Endothelial cell of umbilical vein (primary cell): ENCODE measurements at regions not wholly inside any gene's neighbourhood (a gene's known extent, or its start where the extent isn't known, plus 50 kb on each side); places are given as distances from the start of the nearest gene placed in this dataset.

Experiments
- BruUV-seq: library from RNA; stranded (reverse); fragments of 400-500 nt; replicated peaks from 2 replicates; lab custom pipeline; 2021; lab: Mats Ljungman, UMichigan
- CTCF ChIA-PET: fragments of 300-600, 350-600 bp; sonication (Branson Sonifier 250); formaldehyde crosslinking; loops from one replicate; lab custom pipeline; 2021; ENCODE audit warnings: antibody characterized with exemption, inconsistent platforms; lab: Charles Lee
- POLR2A ChIA-PET: fragments of 300-600, 350-600 bp; sonication (Branson Sonifier 250); formaldehyde crosslinking; loops from one replicate; lab custom pipeline; 2021; ENCODE audit warnings: antibody characterized with exemption, inconsistent platforms; lab: Charles Lee
- DNase-seq: peaks from one replicate; pipeline ENCODE4 v3.0.0-alpha.2; 2011; ENCODE audit warnings: low read depth, low spot score
- FAIRE-seq: peaks from 2 replicates; lab custom pipeline; 2011; peaks lifted over from hg19 to GRCh38; lab: Jason Lieb, UNC
- H2AFZ ChIP-seq: 2 replicates; pipeline ENCODE4 v1.6.0; 2012; ENCODE audit warnings: low read depth, low read length, control low read depth, inconsistent platforms
- H3K27ac ChIP-seq: 2 replicates; pipeline ENCODE4 v1.5.1; 2011; ENCODE audit warnings: low read depth, mild to moderate bottlenecking, control low read depth, low read length, moderate library complexity; ENCODE audit not compliant: insufficient read depth
- H3K27me3 ChIP-seq, 2 experiments: 2 replicates each; pipeline versions ENCODE4 v1.6.0 to v1.6.1; 2011; ENCODE audit warnings: low read length in 2 of 2, mixed read lengths in 1 of 2; ENCODE audit not compliant: control insufficient read depth in 2 of 2, insufficient read depth in 2 of 2
- H3K36me3 ChIP-seq, 2 experiments: 2 replicates in 1 of 2; 3 replicates in 1 of 2; pipeline ENCODE4 v1.5.1; 2011; ENCODE audit warnings: low read length in 2 of 2, mild to moderate bottlenecking in 1 of 2, moderate library complexity in 1 of 2; ENCODE audit not compliant: control insufficient read depth in 2 of 2, insufficient read depth in 2 of 2; ENCODE audit errors: extremely low read depth in 1 of 2
- H3K4me1 ChIP-seq: 3 replicates; pipeline ENCODE4 v1.5.1; 2011; ENCODE audit warnings: mild to moderate bottlenecking, low read length; ENCODE audit not compliant: control insufficient read depth, insufficient read depth; ENCODE audit errors: extremely low read depth
- H3K4me2 ChIP-seq: 2 replicates; pipeline ENCODE4 v1.6.1; 2011; ENCODE audit warnings: low read length, control low read depth, mixed read lengths; ENCODE audit not compliant: insufficient read depth
- H3K4me3 ChIP-seq, 3 experiments: fragments of 200-600 bp in 1 of 3; sonication (generic), shearing (Covaris generic) in 1 of 3; replicated peaks in 1 of 3; 2 replicates each; pipeline ENCODE4 v1.5.1; 2011 to 2016; ENCODE audit warnings: control low read depth in 3 of 3, low read length in 3 of 3, mild to moderate bottlenecking in 2 of 3, inconsistent platforms in 1 of 3, low read depth in 1 of 3, moderate library complexity in 1 of 3; ENCODE audit not compliant: insufficient read depth in 1 of 3
- H3K79me2 ChIP-seq: 2 replicates; pipeline ENCODE4 v1.6.0; 2012; ENCODE audit warnings: low read length, inconsistent platforms; ENCODE audit not compliant: control insufficient read depth, insufficient read depth
- H3K9ac ChIP-seq: replicated peaks from 2 replicates; pipeline ENCODE3; 2011; ENCODE audit warnings: low read length, control low read depth; ENCODE audit not compliant: insufficient read depth; ENCODE audit errors: extremely low read depth
- H3K9me1 ChIP-seq: replicated peaks from 3 replicates; pipeline ENCODE4 v1.6.0; 2011; ENCODE audit warnings: mild to moderate bottlenecking, low read length; ENCODE audit not compliant: control insufficient read depth, insufficient read depth; ENCODE audit errors: extremely low read depth
- H3K9me3 ChIP-seq: replicated peaks from 2 replicates; pipeline ENCODE4 v1.5.1; 2012; ENCODE audit warnings: low read length, inconsistent platforms; ENCODE audit not compliant: control insufficient read depth, insufficient read depth
- H4K20me1 ChIP-seq: replicated peaks from 2 replicates; pipeline ENCODE3; 2011; ENCODE audit warnings: mild to moderate bottlenecking, low read length; ENCODE audit not compliant: control insufficient read depth, insufficient read depth; ENCODE audit errors: extremely low read depth
- CTCF ChIP-seq, 2 donors: IDR thresholded peaks; 1 replicate in 1 of 2; 2 replicates in 1 of 2; pipeline ENCODE4 v1.5.1; 2011; ENCODE audit warnings: low read length in 2 of 2, mild to moderate bottlenecking in 2 of 2, moderate library complexity in 2 of 2, control low read depth in 1 of 2, inconsistent platforms in 1 of 2, low read depth in 1 of 2; ENCODE audit not compliant: insufficient read depth in 1 of 2; ENCODE audit errors: extremely low read depth in 1 of 2
- EZH2 ChIP-seq: IDR thresholded peaks from 2 replicates; pipeline ENCODE4 v1.6.1; 2012; ENCODE audit warnings: borderline replicate concordance, low read depth, mild to moderate bottlenecking, moderate library complexity, low read length, inconsistent platforms; ENCODE audit not compliant: severe bottlenecking
- FOS ChIP-seq: IDR thresholded peaks from 2 replicates; pipeline ENCODE4 v1.6.1; 2011; ENCODE audit warnings: mild to moderate bottlenecking, low read length, moderate library complexity, borderline replicate concordance; ENCODE audit not compliant: insufficient read depth
- GATA2 ChIP-seq: IDR thresholded peaks from 2 replicates; pipeline ENCODE4 v1.7.0; 2011; ENCODE audit warnings: low read depth, mild to moderate bottlenecking, moderate library complexity, mixed read lengths, low read length; ENCODE audit not compliant: insufficient read length, insufficient read depth
- JUN ChIP-seq: IDR thresholded peaks from 2 replicates; pipeline ENCODE4 v1.6.1; 2011; ENCODE audit warnings: borderline replicate concordance, low read depth; ENCODE audit not compliant: insufficient read length, insufficient read depth
- MAX ChIP-seq: IDR thresholded peaks from 2 replicates; pipeline ENCODE4 v1.6.1; 2011; ENCODE audit not compliant: insufficient read depth, insufficient read length
- MYC ChIP-seq: IDR thresholded peaks from one replicate; pipeline ENCODE4 v1.6.1; 2011; ENCODE audit warnings: mild to moderate bottlenecking, low read depth, low read length
- POLR2A ChIP-seq: IDR thresholded peaks from 2 replicates; pipeline ENCODE4 v1.6.1; 2012; ENCODE audit warnings: low read depth, mild to moderate bottlenecking, control low read depth, low read length
- POLR2AphosphoS5 ChIP-seq: IDR thresholded peaks from 2 replicates; pipeline ENCODE4 v1.6.1; 2012; ENCODE audit warnings: low read depth, mild to moderate bottlenecking, control low read depth, low read length, moderate library complexity; ENCODE audit not compliant: insufficient read depth
- dilution Hi-C: fragments of 300-500 bp; cut with MboI; formaldehyde crosslinking; loops from one replicate; pipeline ENCODE4 v1.15.0; 2019; ENCODE audit warnings: low sequenced_read_pairs; ENCODE audit not compliant: extremely low pct_ligation_motif_present
- intact Hi-C: fragments of 100-400 bp; cut with micrococcal nuclease; formaldehyde crosslinking; loops from one replicate; pipeline ENCODE4 v1.10.0; 2022

GRCh38 chr18:14907420-14907819, 159.4 kb downstream of the ANKRD30B start:
- H3K9me1 ChIP-seq: no peaks in the 10 kb centered on the region
- H3K36me3 ChIP-seq: no peaks in the 10 kb centered on the region
- no peaks in the 10 kb centered on the region for H3K79me2 ChIP-seq
- H3K27ac ChIP-seq: no peak overlapping the region
- no peak overlapping the region for H3K4me2 ChIP-seq
- H3K27me3 ChIP-seq: no peaks in the 10 kb centered on the region
- H3K4me1 ChIP-seq: no peaks in the 10 kb centered on the region
- no peak overlapping the region for H2AFZ ChIP-seq
- H3K4me3 ChIP-seq: no peak overlapping the region
- ChIA-PET CTCF (no interaction called here), POLR2A (no interaction called here)
- H4K20me1 ChIP-seq: no peaks in the 10 kb centered on the region
- no peak overlapping the region for H3K9ac ChIP-seq
- DNase-seq (no peak), FAIRE-seq (no peak)
- intact Hi-C loops (no loop called here), dilution Hi-C loops (no loop called here)
- TF ChIP-seq GATA2 (no peak), CTCF (IDR thresholded peaks at IDR 0.05; ENCODE audit: extremely low read depth in 1 of 2, insufficient read depth in 1 of 2, low read depth in 1 of 2, low read length in 2 of 2) (no peak), EZH2 (no peak), FOS (no peak), JUN (no peak), POLR2AphosphoS5 (no peak), MAX (no peak), POLR2A (no peak), MYC (no peak)
- H3K9me3 ChIP-seq: no peaks in the 10 kb centered on the region
- no TSS peak for BruUV-seq
